ENCODE measurements at regions not wholly inside any gene's neighbourhood (a gene's known extent, or its start where the extent isn't known, plus 50 kb on each side); places are given as distances from the start of the nearest gene placed in this dataset.
A peak's percentile ranks its signal among the peaks of the same experiment; 100 is the strongest.

- TF ChIP-seq, protein P1, sequence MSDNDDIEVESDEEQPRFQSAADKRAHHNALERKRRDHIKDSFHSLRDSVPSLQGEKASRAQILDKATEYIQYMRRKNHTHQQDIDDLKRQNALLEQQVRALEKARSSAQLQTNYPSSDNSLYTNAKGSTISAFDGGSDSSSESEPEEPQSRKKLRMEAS (IDR thresholded peaks at IDR 0.05): no peak
- TF ChIP-seq SKI (IDR thresholded peaks at IDR 0.05; ENCODE audit: partially characterized antibody): peak; percentile 51
- peak; percentile 72; the same call in 1 of the 2 replicates for TF ChIP-seq FOXO1 (CRISPR knock-in tag; IDR thresholded peaks at IDR 0.05)
- no peak for TF ChIP-seq ZNF296 (CRISPR knock-in tag; conservative IDR thresholded peaks at IDR 0.05)
- TF ChIP-seq, protein P2, sequence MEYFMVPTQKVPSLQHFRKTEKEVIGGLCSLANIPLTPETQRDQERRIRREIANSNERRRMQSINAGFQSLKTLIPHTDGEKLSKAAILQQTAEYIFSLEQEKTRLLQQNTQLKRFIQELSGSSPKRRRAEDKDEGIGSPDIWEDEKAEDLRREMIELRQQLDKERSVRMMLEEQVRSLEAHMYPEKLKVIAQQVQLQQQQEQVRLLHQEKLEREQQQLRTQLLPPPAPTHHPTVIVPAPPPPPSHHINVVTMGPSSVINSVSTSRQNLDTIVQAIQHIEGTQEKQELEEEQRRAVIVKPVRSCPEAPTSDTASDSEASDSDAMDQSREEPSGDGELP (IDR thresholded peaks at IDR 0.05; ENCODE audit: borderline replicate concordance, low read depth): 0 out of 2 replicates have a peak, but pooled peaks have one; percentile 10
- peak; percentile 61 for TF ChIP-seq HNF4A (CRISPR knock-in tag; IDR thresholded peaks at IDR 0.05)
- TF ChIP-seq MLXIP (CRISPR knock-in tag; IDR thresholded peaks at IDR 0.05; ENCODE audit: borderline replicate concordance): no peak
- peak; percentile 49; the same call in 1 of the 2 replicates for TF ChIP-seq NCOA2 (CRISPR knock-in tag; IDR thresholded peaks at IDR 0.05)
- no peak for TF ChIP-seq ZBTB40 (IDR thresholded peaks at IDR 0.05)
- TF ChIP-seq ZBTB40 (CRISPR knock-in tag; IDR thresholded peaks at IDR 0.05): 0 out of 2 replicates have a peak, but pooled peaks have one; percentile 23
- TF ChIP-seq MIER3 (CRISPR knock-in tag; IDR thresholded peaks at IDR 0.05; ENCODE audit: borderline replicate concordance): peak; percentile 51; the same call in 1 of the 2 replicates
- no peak for TF ChIP-seq ZSCAN31 (CRISPR knock-in tag; IDR thresholded peaks at IDR 0.05; ENCODE audit: low read depth)
- 0 out of 2 replicates have a peak, but pooled peaks have one; percentile 16 for TF ChIP-seq HMG20B (CRISPR knock-in tag; conservative IDR thresholded peaks at IDR 0.05)
- no peak for TF ChIP-seq AKAP8 (CRISPR knock-in tag; IDR thresholded peaks at IDR 0.05)
- TF ChIP-seq RORA (CRISPR knock-in tag; IDR thresholded peaks at IDR 0.05): no peak
Measured at GRCh38 chr17:73936908-73937627, 266.4 kb upstream of the RPL38 start (continued).

Measured in HepG2 (cell line).